Medulla oblongata (tissue), 1 donor: ENCODE measurements at regions not wholly inside any gene's neighbourhood (a gene's known extent, or its start where the extent isn't known, plus 50 kb on each side); places are given as distances from the start of the nearest gene placed in this dataset.

Experiments used
- DNase-seq: peaks from one replicate; pipeline ENCODE4 v3.0.0-alpha.2; 2015; ENCODE audit errors: extremely low spot score

GRCh38 chr6:168384045-168385036 lies 56.6 kb upstream of the SMOC2 start:
- no peak for DNase-seq

- DNase-seq = no peak
Observed at GRCh38 chr6:168385037-168385759, 55.8 kb upstream of the SMOC2 start.

GRCh38 chr6:168385858-168386735 lies 54.9 kb upstream of the SMOC2 start:
- no peak for DNase-seq

- DNase-seq = no peak
Observed at GRCh38 chr6:168386973-168387372, 54.0 kb upstream of the SMOC2 start.

GRCh38 chr6:168387426-168387825 lies 53.6 kb upstream of the SMOC2 start:
- no peak for DNase-seq

- DNase-seq = no peak
Observed at GRCh38 chr6:168387911-168388310, 53.1 kb upstream of the SMOC2 start.

GRCh38 chr6:168388641-168389633 lies 52.0 kb upstream of the SMOC2 start:
- no peak for DNase-seq

- no peak for DNase-seq
Observed at GRCh38 chr6:168390749-168391420, 50.1 kb upstream of the SMOC2 start.
